VCaP (cell line): ENCODE measurements at regions not wholly inside any gene's neighbourhood (a gene's known extent, or its start where the extent isn't known, plus 50 kb on each side); places are given as distances from the start of the nearest gene placed in this dataset.
"Not testable (repeated sequence)": the region's sequence is repeated elsewhere in the genome, so short reads cannot be mapped to it uniquely, and the experiment has no call there.

Experiments
- H3K27ac ChIP-seq: fragments of 450-650 bp; 2 replicates; pipeline ENCODE4 v1.5.1; 2017
- CTCF ChIP-seq: fragments of 450-650 bp; conservative IDR thresholded peaks from 2 replicates; pipeline ENCODE4 v1.5.1; 2017; ENCODE audit warnings: mild to moderate bottlenecking, moderate library complexity

GRCh38 chr9:134546746-134547145 lies 94.9 kb upstream of the COL5A1 start:
- TF ChIP-seq CTCF = no peak
- H3K27ac ChIP-seq = no peak overlapping the region

- no peak for TF ChIP-seq CTCF
- no peak overlapping the region for H3K27ac ChIP-seq
These were observed 94.2 kb upstream of the COL5A1 start for GRCh38 chr9:134547161-134548100.

GRCh38 chr9:134548185-134548584 lies 93.4 kb upstream of the COL5A1 start:
- H3K27ac ChIP-seq = no peak overlapping the region
- no peak for TF ChIP-seq CTCF

DNA sequence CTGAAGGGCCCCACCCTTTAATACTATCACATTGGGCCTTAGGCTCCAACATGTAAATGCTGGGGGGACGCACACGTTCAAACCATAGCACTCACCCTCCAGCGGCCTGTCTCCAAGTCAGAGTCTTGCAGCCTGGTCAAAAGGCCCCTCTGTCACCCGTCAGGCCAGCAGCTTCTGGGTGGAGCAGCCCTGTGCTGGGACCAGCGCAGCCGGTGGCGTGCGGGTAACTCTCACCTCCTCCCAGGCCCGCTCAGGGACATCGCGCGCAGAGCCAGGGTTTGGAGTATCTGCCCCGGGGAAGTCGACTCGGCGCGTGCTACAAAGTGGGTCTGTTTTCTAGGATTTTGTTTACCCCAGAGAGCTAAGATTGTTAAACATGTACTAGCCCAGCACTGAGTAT lies 93.0 kb upstream of the COL5A1 start:
- no peak for TF ChIP-seq CTCF
- H3K27ac ChIP-seq = no peak overlapping the region

- H3K27ac ChIP-seq = no peak overlapping the region
- no peak for TF ChIP-seq CTCF
These were observed 92.3 kb upstream of the COL5A1 start for GRCh38 chr9:134549336-134549735.

DNA sequence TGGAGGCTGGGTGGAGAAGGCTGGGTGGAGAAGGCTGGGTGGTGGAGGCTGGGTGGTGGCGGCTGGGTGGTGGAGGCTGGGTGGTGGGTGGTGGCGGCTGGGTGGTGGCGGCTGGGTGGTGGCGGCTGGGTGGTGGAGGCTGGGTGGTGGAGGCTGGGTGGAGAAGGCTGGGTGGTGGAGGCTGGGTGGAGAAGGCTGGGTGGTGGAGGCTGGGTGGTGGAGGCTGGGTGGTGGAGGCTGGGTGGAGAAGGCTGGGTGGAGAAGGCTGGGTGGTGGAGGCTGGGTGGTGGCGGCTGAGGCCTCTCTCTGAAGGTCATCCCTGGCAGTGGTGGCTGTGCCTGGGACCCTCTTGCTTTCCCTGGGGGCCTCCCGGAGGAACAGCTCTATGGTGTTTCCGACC lies 91.5 kb upstream of the COL5A1 start:
- H3K27ac ChIP-seq = not testable (repeated sequence)

DNA sequence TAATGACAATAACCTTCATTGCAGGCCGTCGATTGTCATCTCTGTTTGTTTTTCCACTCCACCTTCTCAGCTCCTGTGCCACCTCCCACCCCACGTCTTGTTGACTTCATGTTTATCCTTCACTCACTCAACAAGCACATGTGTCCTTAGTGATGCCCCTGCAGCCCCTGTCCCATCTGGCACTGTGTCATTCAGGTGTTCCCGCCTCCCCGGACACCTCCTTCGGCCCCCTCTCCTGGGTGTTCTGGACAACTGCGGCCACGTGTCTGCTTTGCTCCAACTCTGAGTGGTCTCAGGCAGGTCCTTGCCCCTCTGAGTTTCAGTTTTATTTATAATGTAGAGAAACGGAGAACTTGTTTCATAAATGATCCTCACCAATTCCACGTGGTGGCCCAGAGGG lies 91.0 kb upstream of the COL5A1 start:
- H3K27ac ChIP-seq = no peak overlapping the region
- TF ChIP-seq CTCF = no peak

DNA sequence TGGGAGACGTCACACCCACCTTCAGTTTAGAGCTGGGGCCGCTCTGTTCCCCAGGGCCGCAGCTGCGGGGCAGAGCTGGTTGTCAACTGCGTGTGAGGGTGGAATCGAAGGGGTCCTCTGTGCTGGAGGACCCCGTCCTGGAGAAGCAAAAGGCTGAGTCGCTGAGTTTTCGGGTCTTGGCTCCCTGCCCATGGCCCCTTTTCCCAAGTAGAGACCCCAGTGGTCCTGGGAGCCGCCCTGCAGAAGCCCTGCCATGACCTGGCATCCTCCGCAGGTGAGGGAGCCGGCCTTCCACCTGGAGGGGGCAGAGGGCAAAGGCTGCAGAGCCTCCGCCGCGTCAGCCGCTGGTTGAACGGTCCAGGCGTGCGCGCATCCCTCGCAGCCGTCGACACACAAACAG lies 90.4 kb upstream of the COL5A1 start:
- H3K27ac ChIP-seq = no peak overlapping the region
- TF ChIP-seq CTCF = no peak
